B cell (primary cell): ENCODE measurements at regions not wholly inside any gene's neighbourhood (a gene's known extent, or its start where the extent isn't known, plus 50 kb on each side); places are given as distances from the start of the nearest gene placed in this dataset.

ENCODE experiments used
- ATAC-seq: fragments of 200-7000 bp; cut with Tn5 transposase; one replicate; pipeline ENCODE4 v1.10.0; 2021; ENCODE audit warnings: low read depth, mild to moderate bottlenecking, moderate number of reproducible peaks, moderate library complexity
- CTCF ChIA-PET: fragments of 350-600 bp; sonication (Branson Sonifier 250); formaldehyde crosslinking; loops from one replicate; lab custom pipeline; 2021; ENCODE audit warnings: antibody characterized with exemption, inconsistent platforms; lab: Charles Lee
- POLR2A ChIA-PET: fragments of 350-600 bp; sonication (Branson Sonifier 250); formaldehyde crosslinking; loops from one replicate; lab custom pipeline; 2021; ENCODE audit warnings: antibody characterized with exemption; lab: Charles Lee
- DNase-seq: peaks from one replicate; pipeline ENCODE4 v3.0.0; 2013
- H2AFZ ChIP-seq: 2 replicates; pipeline ENCODE4 v1.6.1; 2012; ENCODE audit warnings: mild to moderate bottlenecking, low read depth, low read length; ENCODE audit not compliant: insufficient read depth, poor library complexity, severe bottlenecking
- H3K27ac ChIP-seq, 2 donors: 1 replicate in 1 of 2; 2 replicates in 1 of 2; pipeline ENCODE4 v1.5.1; 2012 to 2013; ENCODE audit warnings: low read length in 2 of 2, mild to moderate bottlenecking in 2 of 2, moderate library complexity in 1 of 2
- H3K27me3 ChIP-seq, 4 experiments: fragments of 200-600 bp in 1 of 4; sonication (generic) in 1 of 4; replicated peaks in 1 of 4; 1 replicate in 2 of 4; 2 replicates in 2 of 4; pipeline versions ENCODE4 v1.6.1 to v1.7.0; 2013 to 2016; ENCODE audit warnings: low read length in 3 of 4, mild to moderate bottlenecking in 2 of 4, mixed read lengths in 1 of 4, moderate library complexity in 1 of 4; ENCODE audit not compliant: insufficient read depth in 4 of 4, control insufficient read depth in 3 of 4; ENCODE audit errors: control extremely low read depth in 1 of 4
- H3K36me3 ChIP-seq, 2 experiments: replicated peaks in 1 of 2; 1 replicate in 1 of 2; 2 replicates in 1 of 2; pipeline versions ENCODE4 v1.6.1 to v1.7.1; 2013; ENCODE audit warnings: low read length in 1 of 2; ENCODE audit not compliant: insufficient read depth in 2 of 2, control insufficient read depth in 1 of 2; ENCODE audit errors: control extremely low read depth in 1 of 2, extremely low read depth in 1 of 2
- H3K4me1 ChIP-seq, 2 donors: fragments of 200-600 bp in 1 of 2; sonication (generic) in 1 of 2; 1 replicate in 1 of 2; 2 replicates in 1 of 2; pipeline versions ENCODE4 v1.5.1 to v1.6.1; 2013 to 2017; ENCODE audit warnings: low read length in 2 of 2; ENCODE audit not compliant: control insufficient read depth in 2 of 2, insufficient read depth in 2 of 2
- H3K4me2 ChIP-seq: replicated peaks from 2 replicates; pipeline ENCODE3; 2012; ENCODE audit warnings: mild to moderate bottlenecking, low read depth, low read length; ENCODE audit not compliant: poor library complexity, severe bottlenecking
- H3K4me3 ChIP-seq, 5 experiments: fragments of 200-600 bp in 1 of 5; sonication (generic) in 1 of 5; 1 replicate in 3 of 5; 2 replicates in 2 of 5; pipeline versions ENCODE4 v1.5.1 to v1.7.0; 2011 to 2016; ENCODE audit warnings: low read length in 4 of 5, mild to moderate bottlenecking in 4 of 5, low read depth in 2 of 5, control low read depth in 1 of 5, moderate library complexity in 1 of 5; ENCODE audit not compliant: insufficient read depth in 1 of 5; ENCODE audit errors: control extremely low read depth in 1 of 5, extremely low read depth in 1 of 5
- H3K79me2 ChIP-seq: fragments of 200-600 bp; sonication (generic); one replicate; pipeline ENCODE4 v1.6.0; 2016; ENCODE audit warnings: low read length; ENCODE audit not compliant: control insufficient read depth, insufficient read depth
- H3K9ac ChIP-seq: fragments of 200-600 bp; sonication (generic); 2 replicates; pipeline ENCODE4 v1.6.1; 2017; ENCODE audit warnings: mild to moderate bottlenecking, low read length, moderate library complexity
- H3K9me3 ChIP-seq, 3 donors: one replicate each; pipeline versions ENCODE4 v1.6.1 to v1.7.1; 2013; ENCODE audit warnings: low read length in 2 of 3; ENCODE audit not compliant: control insufficient read depth in 2 of 3, insufficient read depth in 1 of 3; ENCODE audit errors: control extremely low read depth in 1 of 3
- H4K20me1 ChIP-seq: 2 replicates; pipeline ENCODE4 v1.6.0; 2012; ENCODE audit warnings: mild to moderate bottlenecking, low read length; ENCODE audit not compliant: insufficient read depth, control insufficient read depth, poor library complexity, severe bottlenecking
- H3K27ac Mint-ChIP-seq: one replicate; pipeline ENCODE4 v1.8.0; 2021; ENCODE audit warnings: mixed read lengths
- H3K27me3 Mint-ChIP-seq: one replicate; pipeline ENCODE4 v1.8.0; 2021; ENCODE audit warnings: mixed read lengths
- H3K4me1 Mint-ChIP-seq: one replicate; pipeline ENCODE4 v1.8.0; 2021; ENCODE audit warnings: mixed read lengths
- H3K4me3 Mint-ChIP-seq: one replicate; pipeline ENCODE4 v1.8.0; 2021; ENCODE audit warnings: mixed read lengths
- H3K9me3 Mint-ChIP-seq: one replicate; pipeline ENCODE4 v1.8.0; 2022; ENCODE audit warnings: mixed read lengths; ENCODE audit not compliant: insufficient read depth
- EZH2 ChIP-seq: IDR thresholded peaks from 2 replicates; pipeline ENCODE4 v1.6.1; 2012; ENCODE audit warnings: borderline replicate concordance, low read depth, mild to moderate bottlenecking, moderate library complexity, low read length; ENCODE audit not compliant: insufficient read depth, poor library complexity, severe bottlenecking
- WGBS: methylation state at CpG from one replicate; pipeline ENCODE4 v1.1.5; 2013; ENCODE audit warnings: missing lambda C conversion rate; ENCODE audit not compliant: insufficient coverage; 5-methylcytosine and 5-hydroxymethylcytosine counted together
- intact Hi-C: fragments of 100-400 bp; cut with micrococcal nuclease; formaldehyde crosslinking; loops from one replicate; pipeline ENCODE4 v1.10.0; 2022
- TF ChIP-seq, protein P1 (sequence below): fragments of 200-600 bp; IDR thresholded peaks from one replicate; pipeline ENCODE4 v1.8.0; 2022; ENCODE audit warnings: antibody characterized with exemption, mild to moderate bottlenecking

DNA sequence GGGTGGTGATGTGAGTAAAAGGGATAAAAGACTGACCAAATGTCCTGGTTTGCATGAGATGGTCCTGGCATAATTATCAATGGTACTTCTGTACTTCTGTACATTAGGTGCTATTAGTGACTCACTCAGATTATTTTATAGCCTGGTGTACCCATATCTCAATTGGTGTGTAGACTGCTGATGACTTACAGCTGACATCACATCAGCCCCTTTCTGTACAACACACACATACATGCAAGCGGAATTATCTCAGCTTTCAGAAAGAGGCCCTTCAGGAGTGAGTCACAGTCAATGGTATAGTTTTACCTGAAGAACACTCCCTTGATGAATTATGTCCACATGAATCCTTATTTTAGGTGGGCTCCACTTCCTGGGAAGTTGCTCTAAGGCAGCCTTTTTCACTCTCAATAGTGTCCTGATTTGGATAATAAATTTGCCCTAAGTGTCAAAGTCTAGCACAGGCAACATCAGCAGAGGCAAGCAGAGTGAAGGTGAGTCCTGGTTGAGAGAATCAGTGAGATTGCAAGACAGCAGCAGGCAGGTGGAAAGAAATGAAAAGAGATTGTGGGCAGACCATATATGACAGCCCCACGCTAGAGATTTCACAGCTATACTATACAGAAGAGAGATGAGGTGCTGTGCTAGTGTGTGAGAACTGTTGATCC is 137.0 kb downstream of the ZPLD1 start:
- Mint-ChIP-seq H3K27ac (no peak overlapping the region), H3K4me1 (no peaks in the 10 kb centered on the region), H3K4me3 (no peak overlapping the region), H3K27me3 (peaks cover 5% of the 10 kb centered on the region), H3K9me3 (no peaks in the 10 kb centered on the region)
- H4K20me1 ChIP-seq = no peaks in the 10 kb centered on the region
- ChIA-PET POLR2A (no interaction called here), CTCF (interaction anchor here (0.5 kb wide), 1 partner anchor 795 kb away, joined by 3 read pairs; no protein-coding TSS in a partner anchor)
- H3K27me3 ChIP-seq = no peaks in the 10 kb centered on the region
- H3K4me1 ChIP-seq = no peaks in the 10 kb centered on the region
- H3K36me3 ChIP-seq = no peaks in the 10 kb centered on the region
- no peak overlapping the region for H3K4me3 ChIP-seq
- H3K9me3 ChIP-seq = no peaks in the 10 kb centered on the region
- intact Hi-C loops = no loop called here
- no peak overlapping the region for H3K27ac ChIP-seq
- no peak overlapping the region for H3K4me2 ChIP-seq
- H2AFZ ChIP-seq = no peak overlapping the region
- 100% methylated on average over 1 of the region's 2 CpGs for WGBS
- H3K9ac ChIP-seq = no peak overlapping the region
- TF ChIP-seq EZH2 = no peak
- TF ChIP-seq, protein P1, sequence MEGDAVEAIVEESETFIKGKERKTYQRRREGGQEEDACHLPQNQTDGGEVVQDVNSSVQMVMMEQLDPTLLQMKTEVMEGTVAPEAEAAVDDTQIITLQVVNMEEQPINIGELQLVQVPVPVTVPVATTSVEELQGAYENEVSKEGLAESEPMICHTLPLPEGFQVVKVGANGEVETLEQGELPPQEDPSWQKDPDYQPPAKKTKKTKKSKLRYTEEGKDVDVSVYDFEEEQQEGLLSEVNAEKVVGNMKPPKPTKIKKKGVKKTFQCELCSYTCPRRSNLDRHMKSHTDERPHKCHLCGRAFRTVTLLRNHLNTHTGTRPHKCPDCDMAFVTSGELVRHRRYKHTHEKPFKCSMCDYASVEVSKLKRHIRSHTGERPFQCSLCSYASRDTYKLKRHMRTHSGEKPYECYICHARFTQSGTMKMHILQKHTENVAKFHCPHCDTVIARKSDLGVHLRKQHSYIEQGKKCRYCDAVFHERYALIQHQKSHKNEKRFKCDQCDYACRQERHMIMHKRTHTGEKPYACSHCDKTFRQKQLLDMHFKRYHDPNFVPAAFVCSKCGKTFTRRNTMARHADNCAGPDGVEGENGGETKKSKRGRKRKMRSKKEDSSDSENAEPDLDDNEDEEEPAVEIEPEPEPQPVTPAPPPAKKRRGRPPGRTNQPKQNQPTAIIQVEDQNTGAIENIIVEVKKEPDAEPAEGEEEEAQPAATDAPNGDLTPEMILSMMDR = no peak
- ATAC-seq (no peak), DNase-seq (no peak)
- no peaks in the 10 kb centered on the region for H3K79me2 ChIP-seq

DNA sequence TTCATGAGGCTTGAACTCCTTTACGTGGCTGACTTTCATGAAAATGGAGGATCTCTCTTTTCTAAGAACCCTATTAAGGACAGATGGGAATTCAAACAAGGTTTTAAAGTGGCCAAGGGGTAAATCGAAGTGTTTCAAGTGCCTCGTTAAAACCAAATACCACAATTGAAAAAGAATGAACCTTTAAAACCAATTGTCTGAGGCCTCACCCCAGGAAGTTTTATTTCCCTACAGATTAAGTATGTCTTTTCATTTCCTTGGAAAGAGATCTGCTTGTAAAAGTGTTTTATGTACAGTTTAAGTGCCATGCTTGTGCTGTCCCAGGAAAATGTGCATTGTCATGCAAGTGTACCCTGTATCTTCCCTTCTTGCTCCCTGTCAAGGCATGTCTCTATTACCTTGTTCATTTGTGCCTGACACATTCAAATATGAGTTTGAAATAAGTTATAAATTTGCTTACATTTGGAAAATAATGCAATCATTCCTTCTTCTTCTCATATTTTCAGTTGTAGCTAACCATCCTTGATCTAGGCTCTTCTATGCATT is 138.7 kb downstream of the ZPLD1 start:
- H3K4me3 ChIP-seq = no peak overlapping the region
- WGBS = no CpG with 5 or more reads among the region's 3 CpGs
- H3K27me3 ChIP-seq = no peaks in the 10 kb centered on the region
- H3K27me3 Mint-ChIP-seq = no peaks in the 10 kb centered on the region
- no peak overlapping the region for H3K27ac ChIP-seq
- no peak for DNase-seq
- H3K9me3 ChIP-seq = no peaks in the 10 kb centered on the region
- no peak for ATAC-seq
- no peak overlapping the region for H3K27ac Mint-ChIP-seq
- no peaks in the 10 kb centered on the region for H4K20me1 ChIP-seq
- ChIA-PET CTCF (no interaction called here), POLR2A (no interaction called here)
- H3K4me3 Mint-ChIP-seq = no peak overlapping the region
- no peak overlapping the region for H2AFZ ChIP-seq
- no peak overlapping the region for H3K9ac ChIP-seq
- no peaks in the 10 kb centered on the region for H3K36me3 ChIP-seq
- no peak overlapping the region for H3K4me2 ChIP-seq
- H3K4me1 Mint-ChIP-seq = no peaks in the 10 kb centered on the region
- intact Hi-C loops = no loop called here
- no peaks in the 10 kb centered on the region for H3K4me1 ChIP-seq
- no peaks in the 10 kb centered on the region for H3K79me2 ChIP-seq
- TF ChIP-seq, protein P1 = no peak
- TF ChIP-seq EZH2 = no peak
- H3K9me3 Mint-ChIP-seq = no peaks in the 10 kb centered on the region
